Heart left ventricle (tissue), 16 donors: ENCODE measurements at regions not wholly inside any gene's neighbourhood (a gene's known extent, or its start where the extent isn't known, plus 50 kb on each side); places are given as distances from the start of the nearest gene placed in this dataset.

Experiments
- ATAC-seq, 4 donors: fragments of 200-7000 bp; cut with Tn5 transposase; one replicate each; pipeline ENCODE4 v1.9.1; 2020 to 2022; ENCODE audit warnings: moderate library complexity in 4 of 4, mild to moderate bottlenecking in 3 of 4, moderate number of reproducible peaks in 1 of 4
- DNase-seq, 5 donors: peaks; one replicate each; pipeline ENCODE4 v3.0.0-alpha.2; 2020
- H3K27ac ChIP-seq, 12 donors: fragments of 200-600 bp; sonication (generic) in 4 of 12; one replicate each; pipeline versions ENCODE4 v1.5.0 to v1.8.0; 2016 to 2022; ENCODE audit warnings: mild to moderate bottlenecking in 2 of 12
- H3K27me3 ChIP-seq, 9 donors: fragments of 200-600 bp; sonication (generic) in 2 of 9; one replicate each; pipeline versions ENCODE4 v1.5.1 to v1.8.0; 2016 to 2022; ENCODE audit warnings: mild to moderate bottlenecking in 3 of 9
- H3K36me3 ChIP-seq, 9 donors: fragments of 200-600 bp; sonication (generic) in 2 of 9; one replicate each; pipeline versions ENCODE4 v1.5.0 to v1.8.0; 2018 to 2022; ENCODE audit warnings: mild to moderate bottlenecking in 2 of 9
- H3K4me1 ChIP-seq, 12 donors: fragments of 200-600 bp; sonication (generic) in 4 of 12; one replicate each; pipeline versions ENCODE4 v1.5.0 to v1.8.0; 2016 to 2022; ENCODE audit warnings: mild to moderate bottlenecking in 3 of 12
- H3K4me3 ChIP-seq, 12 donors: fragments of 200-600 bp; sonication (generic) in 4 of 12; one replicate each; pipeline versions ENCODE4 v1.5.0 to v1.8.0; 2017 to 2022; ENCODE audit warnings: mild to moderate bottlenecking in 9 of 12, moderate library complexity in 4 of 12
- H3K9me3 ChIP-seq, 12 donors: fragments of 200-600 bp; sonication (generic) in 4 of 12; one replicate each; pipeline versions ENCODE4 v1.5.0 to v1.8.0; 2016 to 2022; ENCODE audit warnings: mild to moderate bottlenecking in 1 of 12
- CTCF ChIP-seq, 12 donors: fragments of 200-600 bp; sonication (generic) in 4 of 12; IDR thresholded peaks; one replicate each; pipeline versions ENCODE4 v1.5.0 to v1.8.0; 2018 to 2022; ENCODE audit warnings: antibody characterized with exemption in 12 of 12, mild to moderate bottlenecking in 5 of 12
- POLR2A ChIP-seq, 2 donors: fragments of 450-650 bp; IDR thresholded peaks; one replicate each; pipeline ENCODE4 v1.6.1; 2017; ENCODE audit warnings: antibody characterized with exemption in 2 of 2, mild to moderate bottlenecking in 2 of 2, moderate library complexity in 2 of 2
- WGBS, 4 donors: extraction: QIAGEN DNeasy Blood & Tissue Kit in 2 of 4; methylation state at CpG; one replicate each; pipeline versions ENCODE4 v1.1.5 to v1.1.7; 2013 to 2018; 5-methylcytosine and 5-hydroxymethylcytosine counted together
- intact Hi-C, 10 donors: fragments of 100-400 bp; cut with DNase I; formaldehyde crosslinking; loops; one replicate each; pipeline versions ENCODE4 v1.11.1 to v1.14.2; 2022
- donor health status: ischemic (EF 13 %, LVEDD 7.1; RV severe dilation, severe dysfunction).
- donor health status: healthy with polysubstance abuse.
- donor health status: DM: no; HTN: yes; CAD: no.
- donor health status: DM: no; HTN: no; CAD: no.
- donor health status: ischemic (EF 25% LVEDD 6.9; RV normal size, moderate dysfunction).
- donor health status: ischemic (EF 25% LVEDD 5.7; RV mildly dilated, moderate dysfunction).
- donor health status: healthy.
- donor health status: DM: yes; HTN: yes; CAD: no.
- donor health status: ischemic (EF 35%, LVEDD 5.7; RV mildly dilated, moderate dysfunction).
- donor health status: nonischemic (EF 11% LVEDD 7.7; RV severe dilation, severe dysfunction).
- donor health status: DM: yes; HTN: yes; CAD: no.
- donor health status: PGD.
- donor health status: ischemic (EF 29% LVEDD 5.4; RV normal size, mild dysfunction).
- donor health status: nonischemic (EF 23%, LVEDD 6.1; RV moderate dilation, normal function).

- DNase-seq, result no peak
- Histone ChIP-seq H3K4me1 (no peaks in the 10 kb centered on the region), H3K27ac (no peak overlapping the region), H3K4me3 (no peak overlapping the region), H3K27me3 (no peaks in the 10 kb centered on the region), H3K9me3 (no peaks in the 10 kb centered on the region), H3K36me3 (no peaks in the 10 kb centered on the region)
- 68 to 78% (median 75%) methylated on average over 2 of the region's 2 CpGs for WGBS, 4 donors
- intact Hi-C loops, result no loop called here
- ATAC-seq, result no peak
- TF ChIP-seq POLR2A (IDR thresholded peaks at IDR 0.05), result no peak
- TF ChIP-seq CTCF (IDR thresholded peaks at IDR 0.05), result no peak
These were observed 851.5 kb downstream of the DACH1 start for GRCh38 chr13:71015516-71015915.

- DNase-seq, result no peak
- intact Hi-C loops, result no loop called here
- Histone ChIP-seq H3K4me1 (no peaks in the 10 kb centered on the region), H3K4me3 (no peak overlapping the region), H3K27ac (no peak overlapping the region), H3K9me3 (no peaks in the 10 kb centered on the region), H3K27me3 (no peaks in the 10 kb centered on the region), H3K36me3 (no peaks in the 10 kb centered on the region)
- no peak for ATAC-seq
- WGBS, 4 donors, result 87 to 90% (median 88%) methylated on average over 9 of the region's 9 CpGs
- TF ChIP-seq POLR2A (IDR thresholded peaks at IDR 0.05) (no peak), CTCF (IDR thresholded peaks at IDR 0.05) (no peak)
These were observed 852.0 kb downstream of the DACH1 start for GRCh38 chr13:71015021-71015420.

GRCh38 chr13:71005919-71006318, 861.1 kb downstream of the DACH1 start:
- intact Hi-C loops, result no loop called here
- DNase-seq, result no peak
- no peaks in the 10 kb centered on the region for H3K27me3 ChIP-seq
- no peak overlapping the region for H3K27ac ChIP-seq
- TF ChIP-seq CTCF (IDR thresholded peaks at IDR 0.05) (no peak), POLR2A (IDR thresholded peaks at IDR 0.05) (no peak)
- H3K36me3 ChIP-seq, result no peaks in the 10 kb centered on the region
- no peaks in the 10 kb centered on the region for H3K4me1 ChIP-seq
- peaks cover 0 to 14% (median 2%) of the 10 kb centered on the region in 12 donors for H3K9me3 ChIP-seq
- ATAC-seq, result no peak
- no peak overlapping the region for H3K4me3 ChIP-seq

GRCh38 chr13:70995338-70995737, 871.7 kb downstream of the DACH1 start:
- Histone ChIP-seq H3K4me1 (no peaks in the 10 kb centered on the region), H3K27ac (no peak overlapping the region), H3K36me3 (no peaks in the 10 kb centered on the region), H3K9me3 (no peaks in the 10 kb centered on the region), H3K4me3 (no peak overlapping the region), H3K27me3 (no peaks in the 10 kb centered on the region)
- DNase-seq, result no peak
- TF ChIP-seq POLR2A (IDR thresholded peaks at IDR 0.05), result no peak
- TF ChIP-seq CTCF (IDR thresholded peaks at IDR 0.05), result no peak
- no peak for ATAC-seq
- 93 to 99% (median 96%) methylated on average over 1 of the region's 1 CpG for WGBS, 4 donors
- intact Hi-C loops, result no loop called here
